ENCODE measurements at regions not wholly inside any gene's neighbourhood (a gene's known extent, or its start where the extent isn't known, plus 50 kb on each side); places are given as distances from the start of the nearest gene placed in this dataset.

- H3K36me3 ChIP-seq, result no peaks in the 10 kb centered on the region
Measured at GRCh38 chr1:213898684-213899083, 89.1 kb upstream of the PROX1 start.

DNA sequence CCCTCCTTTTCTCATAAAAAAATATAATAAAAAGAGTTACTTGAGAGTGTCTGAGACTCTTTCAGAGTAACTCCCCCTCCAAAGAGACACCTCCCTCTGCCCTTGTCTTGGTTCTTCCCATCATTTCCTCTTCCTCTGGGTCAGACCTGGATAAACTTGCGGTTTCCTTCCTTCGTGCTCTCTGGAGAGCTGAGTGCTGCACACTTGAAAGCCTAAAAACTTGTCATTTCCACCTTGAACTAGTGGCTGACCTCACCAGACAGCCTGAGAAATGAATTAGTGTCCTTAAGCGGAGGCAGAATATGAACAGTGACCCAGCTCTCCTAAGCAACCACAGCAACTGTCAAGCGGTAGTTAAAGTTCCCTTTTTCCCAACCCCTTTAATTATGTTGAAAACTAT is 88.4 kb upstream of the PROX1 start:
- intact Hi-C loops (cut with DNase I), result no loop called here
- Histone ChIP-seq H3K9me3 (no peaks in the 10 kb centered on the region), H3K27ac (no peak overlapping the region), H3K27me3 (no peaks in the 10 kb centered on the region), H3K4me1 (no peaks in the 10 kb centered on the region), H3K36me3 (no peaks in the 10 kb centered on the region), H3K4me3 (no peak overlapping the region)
- no peak for DNase-seq (ENCODE audit: extremely low spot score in 2 of 2)
- TF ChIP-seq CTCF (IDR thresholded peaks at IDR 0.05) (no peak), POLR2AphosphoS5 (IDR thresholded peaks at IDR 0.05; ENCODE audit: insufficient read depth in 1 of 2, low read depth in 1 of 2) (no peak), POLR2A (IDR thresholded peaks at IDR 0.05) (no peak)

More at GRCh38 chr1:213898684-213899083, 89.1 kb upstream of the PROX1 start:
- intact Hi-C loops (cut with DNase I), result no loop called here
- Histone ChIP-seq H3K4me3 (no peak overlapping the region), H3K27ac (no peak overlapping the region), H3K4me1 (no peaks in the 10 kb centered on the region), H3K27me3 (no peaks in the 10 kb centered on the region), H3K9me3 (no peaks in the 10 kb centered on the region)
- TF ChIP-seq POLR2AphosphoS5 (IDR thresholded peaks at IDR 0.05; ENCODE audit: insufficient read depth in 1 of 2, low read depth in 1 of 2), result no peak
- no peak for TF ChIP-seq CTCF (IDR thresholded peaks at IDR 0.05)
- TF ChIP-seq POLR2A (IDR thresholded peaks at IDR 0.05), result no peak
- no peak for DNase-seq (ENCODE audit: extremely low spot score in 2 of 2)

GRCh38 chr1:213905344-213905743 is 82.4 kb upstream of the PROX1 start:
- H3K27ac ChIP-seq, result no peak overlapping the region
- H3K9me3 ChIP-seq, result no peaks in the 10 kb centered on the region
- no peaks in the 10 kb centered on the region for H3K36me3 ChIP-seq
- intact Hi-C loops (cut with DNase I), result no loop called here
- TF ChIP-seq POLR2A (IDR thresholded peaks at IDR 0.05) (no peak), POLR2AphosphoS5 (IDR thresholded peaks at IDR 0.05; ENCODE audit: insufficient read depth in 1 of 2, low read depth in 1 of 2) (no peak), CTCF (IDR thresholded peaks at IDR 0.05) (no peak)
- DNase-seq (ENCODE audit: extremely low spot score in 2 of 2), result no peak
- no peaks in the 10 kb centered on the region for H3K27me3 ChIP-seq
- H3K4me1 ChIP-seq, result no peaks in the 10 kb centered on the region
- H3K4me3 ChIP-seq, result no peak overlapping the region

- intact Hi-C loops (cut with DNase I), result no loop called here
- H3K4me1 ChIP-seq, result no peaks in the 10 kb centered on the region
- no peaks in the 10 kb centered on the region for H3K27me3 ChIP-seq
- no peak overlapping the region for H3K4me3 ChIP-seq
- no peak for DNase-seq (ENCODE audit: extremely low spot score in 2 of 2)
- no peaks in the 10 kb centered on the region for H3K9me3 ChIP-seq
- H3K36me3 ChIP-seq, result no peaks in the 10 kb centered on the region
- TF ChIP-seq POLR2A (IDR thresholded peaks at IDR 0.05) (no peak), POLR2AphosphoS5 (IDR thresholded peaks at IDR 0.05; ENCODE audit: insufficient read depth in 1 of 2, low read depth in 1 of 2) (no peak), CTCF (IDR thresholded peaks at IDR 0.05) (no peak)
- H3K27ac ChIP-seq, result no peak overlapping the region
Measured at GRCh38 chr1:213908521-213908920, 79.3 kb upstream of the PROX1 start.

DNA sequence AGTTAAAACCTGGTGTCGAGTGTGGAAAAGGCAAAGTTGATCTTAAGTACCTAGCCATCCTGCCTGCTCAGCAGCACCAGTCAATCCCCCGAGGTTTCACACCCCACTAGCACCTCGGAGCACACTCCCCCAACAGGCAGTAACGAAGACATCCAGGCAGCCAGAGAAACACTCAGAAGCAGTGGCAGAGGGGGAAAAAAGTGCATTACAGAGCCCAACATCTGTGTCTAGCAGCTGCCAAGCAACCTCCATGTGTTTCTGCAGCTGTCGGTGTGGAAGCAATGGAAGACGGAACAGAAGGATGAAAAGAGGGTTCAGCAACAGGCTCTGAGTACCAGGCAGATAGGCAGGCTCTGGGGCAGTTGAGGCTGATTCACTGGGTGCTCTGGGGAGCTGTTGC is 73.4 kb upstream of the PROX1 start:
- TF ChIP-seq POLR2A (IDR thresholded peaks at IDR 0.05), result no peak
- no peak for TF ChIP-seq CTCF (IDR thresholded peaks at IDR 0.05)
- TF ChIP-seq POLR2AphosphoS5 (IDR thresholded peaks at IDR 0.05; ENCODE audit: insufficient read depth in 1 of 2, low read depth in 1 of 2), result no peak
- no peak for DNase-seq (ENCODE audit: extremely low spot score in 2 of 2)
- Histone ChIP-seq H3K4me3 (no peak overlapping the region), H3K36me3 (no peaks in the 10 kb centered on the region), H3K4me1 (no peaks in the 10 kb centered on the region), H3K9me3 (no peaks in the 10 kb centered on the region), H3K27me3 (no peaks in the 10 kb centered on the region), H3K27ac (no peak overlapping the region)
- intact Hi-C loops (cut with DNase I), result no loop called here
